ENCODE measurements at regions not wholly inside any gene's neighbourhood (a gene's known extent, or its start where the extent isn't known, plus 50 kb on each side); places are given as distances from the start of the nearest gene placed in this dataset.

DNA sequence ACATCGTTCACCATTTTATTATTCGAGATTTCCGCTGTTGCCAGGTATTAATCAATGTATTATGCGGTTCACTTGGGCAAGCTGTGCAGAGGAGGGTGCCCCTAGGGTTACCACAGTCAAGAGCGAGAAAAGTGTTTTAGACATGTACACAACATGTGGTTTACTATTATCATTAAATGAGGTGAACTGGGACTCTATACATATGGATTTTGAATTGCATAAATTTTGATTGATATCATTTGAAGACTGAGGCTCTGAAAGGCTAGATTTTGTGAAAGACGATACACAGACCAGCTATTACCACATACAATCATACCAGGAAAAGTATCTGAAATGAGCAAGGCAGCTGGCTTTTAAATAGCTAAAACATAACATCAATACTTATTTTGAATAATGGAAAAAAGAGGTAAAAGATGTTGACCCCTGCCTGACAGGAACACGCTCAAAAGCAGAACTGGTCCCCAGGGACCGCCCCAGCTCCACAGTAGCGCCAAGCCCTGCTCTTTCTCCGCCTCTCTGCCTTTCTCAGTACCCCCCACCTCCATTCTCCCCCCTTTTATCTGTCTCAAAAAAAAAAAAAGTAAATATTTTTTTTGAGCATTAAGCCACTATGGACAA lies 413.4 kb upstream of the MKI67 start:
- no peak for DNase-seq

GRCh38 chr10:128540128-128540762 lies 414.0 kb upstream of the MKI67 start:
- DNase-seq, result no peak

- no peak for DNase-seq
Observed at GRCh38 chr10:128540781-128541761, 414.8 kb upstream of the MKI67 start.

GRCh38 chr10:128541926-128542475 lies 415.8 kb upstream of the MKI67 start:
- no peak for DNase-seq

DNA sequence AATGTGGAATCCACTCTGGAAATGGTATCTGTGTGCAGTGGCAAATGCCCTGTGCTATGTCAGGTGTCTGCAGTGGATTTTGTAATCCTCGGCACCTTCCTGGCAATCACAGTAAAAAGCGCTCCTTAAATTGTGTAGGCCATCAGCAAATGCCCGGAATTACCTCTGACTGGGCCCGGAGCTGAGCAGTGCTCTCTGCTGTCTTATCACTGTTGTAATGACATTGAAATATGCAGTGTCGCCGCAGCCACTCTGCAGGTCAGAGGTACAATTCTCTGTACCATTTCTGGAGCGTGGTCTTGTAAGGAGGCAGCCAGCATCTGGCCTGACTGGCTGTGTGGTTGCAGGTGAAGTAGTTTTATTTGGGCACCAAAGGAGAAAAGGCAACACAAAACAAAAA lies 416.4 kb upstream of the MKI67 start:
- DNase-seq, result no peak

DNA sequence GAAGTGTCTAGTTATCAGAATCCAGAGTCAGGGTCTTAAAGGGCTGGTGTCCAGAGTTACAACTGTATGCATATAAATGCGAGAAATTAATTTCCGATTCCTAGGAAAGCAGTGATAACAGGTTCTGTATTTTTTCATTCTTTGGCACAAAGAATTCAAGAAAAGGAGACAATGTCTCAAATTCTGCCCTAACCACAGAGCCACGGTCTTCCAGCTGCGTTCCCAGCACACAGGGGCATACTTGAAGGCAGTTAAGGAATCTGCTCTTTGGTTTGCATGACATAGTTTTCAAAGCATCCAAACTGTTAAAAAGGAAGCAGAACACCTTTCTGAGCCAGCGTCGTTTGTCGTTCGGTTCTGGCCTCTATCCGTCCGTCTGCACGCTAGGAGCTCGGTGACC lies 416.9 kb upstream of the MKI67 start:
- no peak for DNase-seq

DNA sequence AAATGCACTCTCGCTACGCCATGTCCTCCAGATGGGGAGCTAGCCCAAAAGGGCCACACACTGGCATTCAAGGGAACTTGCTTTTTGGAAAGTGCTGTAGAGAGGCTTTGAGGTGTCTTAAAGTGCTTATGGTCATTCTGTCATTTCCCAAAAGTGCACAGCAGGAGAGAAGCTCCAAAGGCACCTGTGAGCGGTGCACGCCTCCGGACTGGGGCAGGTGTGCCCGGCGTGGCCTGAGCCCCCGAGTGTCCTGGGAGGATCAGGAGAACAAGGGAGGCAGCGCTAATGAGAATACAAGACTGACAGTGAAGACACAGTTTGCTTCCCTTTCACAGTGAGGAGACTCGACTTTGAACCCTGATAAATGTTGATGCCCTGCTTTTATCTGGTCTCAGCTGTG lies 419.0 kb upstream of the MKI67 start:
- no peak for DNase-seq

GRCh38 chr10:128546651-128547165 lies 420.5 kb upstream of the MKI67 start:
- DNase-seq, result no peak

DNA sequence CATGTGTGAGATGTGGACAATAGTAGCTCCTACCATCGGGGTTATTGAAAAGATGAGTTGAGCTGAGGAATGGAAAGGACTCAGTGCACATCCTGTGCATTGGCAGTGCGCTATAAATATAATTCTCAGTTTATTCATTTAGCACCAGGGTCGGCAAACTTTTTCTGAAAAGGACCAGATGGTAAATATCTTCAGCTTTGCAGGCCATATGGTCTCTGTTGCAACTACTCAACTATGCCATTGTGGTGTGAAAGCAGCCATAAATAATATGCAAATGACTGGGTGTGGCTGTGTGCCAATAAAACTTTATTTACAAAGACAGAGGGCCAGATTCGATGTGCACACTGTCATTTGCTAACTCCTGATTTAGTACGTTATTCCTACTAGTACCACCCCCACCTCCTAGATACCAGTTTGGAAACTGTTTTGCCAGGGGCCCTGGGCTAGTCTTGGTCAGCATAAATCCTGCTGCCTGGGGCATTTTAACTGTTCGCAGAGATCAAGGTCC lies 422.9 kb upstream of the MKI67 start:
- no peak for DNase-seq

GRCh38 chr10:128550045-128550444 lies 423.8 kb upstream of the MKI67 start:
- no peak for DNase-seq

GRCh38 chr10:128551475-128551874 lies 425.3 kb upstream of the MKI67 start:
- DNase-seq, result no peak

DNA sequence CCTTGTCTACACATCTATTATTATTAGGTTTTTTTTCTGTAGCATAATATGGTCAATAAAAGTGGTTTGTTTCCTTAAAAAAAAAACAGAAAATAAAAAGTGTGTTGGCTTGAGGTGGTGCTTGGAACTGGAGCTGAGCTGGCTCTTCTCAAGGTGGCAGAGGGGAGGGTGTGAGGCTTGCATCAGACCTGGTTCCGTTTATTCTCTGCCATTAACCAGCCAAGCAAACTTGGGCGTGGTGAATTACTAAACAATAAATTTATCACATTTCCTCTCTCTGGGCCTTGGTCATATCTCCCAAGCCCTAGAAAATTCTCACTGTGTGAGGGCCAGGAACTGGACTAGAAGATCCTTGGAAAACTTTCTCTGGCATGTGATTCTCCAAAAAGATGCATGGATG lies 427.5 kb upstream of the MKI67 start:
- DNase-seq, result no peak

DNA sequence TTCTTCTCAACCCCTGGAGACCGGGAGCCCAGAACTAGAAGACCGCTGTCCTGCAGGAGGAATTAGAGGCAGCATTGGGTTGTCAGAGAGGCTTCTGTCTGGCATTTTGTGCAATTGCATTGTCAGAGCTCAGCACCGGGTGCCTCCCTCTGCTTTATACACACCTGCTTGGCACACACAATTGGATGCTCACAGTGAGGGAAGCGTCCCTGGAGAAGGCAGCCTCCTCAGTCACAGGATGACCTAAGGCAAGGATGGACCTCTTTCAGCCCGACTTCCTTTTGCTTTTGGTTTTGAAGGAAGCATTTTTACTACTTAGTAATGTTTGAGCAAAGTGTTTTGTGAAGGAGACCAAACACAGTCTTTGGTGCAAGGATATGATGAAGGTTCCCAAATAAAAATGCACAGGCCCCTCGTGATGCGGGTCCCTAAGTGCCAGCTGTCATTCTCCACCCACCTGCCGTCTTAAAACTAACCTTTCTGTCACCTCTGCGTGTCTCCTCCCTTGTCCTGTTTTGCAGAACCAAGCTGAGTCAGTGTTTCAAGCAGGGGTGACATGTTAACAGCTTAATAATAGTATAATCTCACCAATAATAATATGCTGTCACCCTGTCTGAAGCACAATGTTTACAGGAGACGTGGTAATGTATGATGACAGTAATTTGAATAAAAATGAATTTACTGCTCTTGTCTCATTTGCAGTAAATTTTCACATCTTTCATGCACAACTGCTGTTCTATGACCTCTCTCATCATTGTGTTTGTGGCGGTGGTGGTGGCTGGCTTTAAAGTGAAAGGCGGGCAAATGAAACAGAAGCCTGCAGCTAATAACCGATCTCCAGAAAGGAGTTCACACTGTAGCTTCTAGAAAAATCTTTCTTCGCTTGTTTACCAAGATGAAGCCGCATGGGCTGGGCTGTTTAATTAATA lies 430.2 kb upstream of the MKI67 start:
- DNase-seq, result no peak

DNA sequence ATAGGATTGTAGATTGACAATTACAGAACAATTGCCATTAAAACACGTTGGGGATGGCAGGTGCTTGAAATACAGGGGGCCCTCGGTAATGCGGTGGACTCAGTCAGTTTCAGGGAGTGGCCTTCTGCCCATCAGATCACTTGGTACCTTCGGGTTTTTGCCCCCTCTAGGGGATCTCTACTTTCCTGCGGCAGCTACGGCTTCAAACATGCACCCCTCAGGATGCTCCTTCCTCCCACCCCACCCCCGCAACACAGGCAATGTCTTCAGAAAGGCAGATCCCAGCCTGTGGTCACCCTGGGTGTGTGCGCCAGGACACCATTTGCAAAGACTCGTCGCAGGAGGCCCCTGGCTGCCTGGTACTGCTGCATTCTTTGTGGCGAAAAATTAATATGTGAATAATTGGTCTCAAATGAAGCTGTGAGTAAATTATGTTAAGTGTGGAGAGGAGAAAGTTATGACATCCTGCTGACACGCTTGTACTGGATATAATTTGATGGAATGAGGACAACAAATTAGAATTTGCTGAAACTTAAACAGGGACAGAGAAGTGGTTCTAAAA lies 431.0 kb upstream of the MKI67 start:
- DNase-seq, result no peak

- DNase-seq, result no peak
Observed at GRCh38 chr10:128560406-128560805, 434.2 kb upstream of the MKI67 start.

- no peak for DNase-seq
Observed at GRCh38 chr10:128560993-128561392, 434.8 kb upstream of the MKI67 start.

DNA sequence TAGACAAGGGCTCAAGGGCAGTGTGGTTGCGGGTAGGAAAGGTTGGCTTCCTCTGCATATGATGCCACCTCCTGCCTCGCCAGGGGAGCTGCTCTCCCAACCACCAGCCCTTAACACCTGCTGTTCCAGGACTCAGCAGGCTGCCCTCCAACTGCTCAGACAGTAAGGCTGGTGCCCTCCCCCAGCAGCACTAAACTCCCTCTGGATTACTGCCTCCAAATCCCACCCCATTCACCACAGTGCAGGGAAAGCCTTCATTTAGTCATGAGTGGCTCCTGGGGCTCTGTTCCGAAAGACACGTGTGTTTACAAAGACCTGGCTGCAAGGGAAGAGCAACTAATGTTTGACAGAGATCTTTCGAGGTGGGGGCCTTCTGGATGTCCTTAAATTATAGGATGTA lies 437.2 kb upstream of the MKI67 start:
- DNase-seq, result no peak

GRCh38 chr10:128563904-128564303 lies 437.7 kb upstream of the MKI67 start:
- no peak for DNase-seq

- no peak for DNase-seq
Observed at GRCh38 chr10:128566361-128566968, 440.2 kb upstream of the MKI67 start.

DNA sequence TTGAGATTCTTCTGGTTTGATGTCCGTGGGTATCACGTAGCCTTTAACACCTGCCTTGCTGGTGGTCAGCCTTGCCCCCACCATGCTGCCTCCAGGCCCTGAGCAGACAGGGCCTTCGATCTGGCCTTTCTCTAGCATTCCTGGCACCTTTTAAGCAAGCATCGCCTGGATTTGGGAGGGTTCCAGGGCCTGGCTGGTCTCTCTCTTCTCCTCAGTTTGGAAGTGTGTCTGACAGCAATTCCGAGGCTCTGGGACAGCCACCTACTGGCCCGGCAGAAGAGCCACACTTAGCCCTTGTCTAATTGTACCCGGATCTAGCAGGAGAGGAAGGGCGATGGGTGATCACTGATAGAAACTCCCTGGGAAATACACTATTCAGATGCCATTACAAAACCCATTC lies 441.3 kb upstream of the MKI67 start:
- no peak for DNase-seq

DNA sequence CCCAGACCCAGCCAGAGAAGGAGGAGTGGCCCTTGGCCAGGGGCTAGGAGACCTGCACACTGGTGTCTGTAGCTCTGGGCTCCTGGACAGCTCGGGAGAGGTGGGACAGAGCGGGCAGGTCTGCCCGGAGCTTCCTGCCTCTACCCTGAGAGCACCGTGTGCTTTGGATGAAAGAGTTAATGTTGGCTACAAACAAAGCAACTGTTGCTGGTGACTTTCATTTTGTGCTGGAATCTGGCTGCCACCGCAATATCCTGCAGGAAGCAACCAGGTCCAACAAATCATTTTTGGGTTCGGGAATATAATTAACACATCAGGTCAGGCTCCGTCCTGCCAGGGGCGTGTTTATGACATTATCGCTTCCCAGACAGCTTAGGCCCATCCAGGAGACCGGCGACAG lies 441.8 kb upstream of the MKI67 start:
- DNase-seq, result no peak

All from NCI-H69 (cell line).